ENCODE measurements at regions not wholly inside any gene's neighbourhood (a gene's known extent, or its start where the extent isn't known, plus 50 kb on each side); places are given as distances from the start of the nearest gene placed in this dataset.

- TF ChIP-seq RAD21 (IDR thresholded peaks at IDR 0.05; ENCODE audit: low read depth): no peak
- no peak for TF ChIP-seq EP300 (IDR thresholded peaks at IDR 0.05; ENCODE audit: borderline replicate concordance)
- TF ChIP-seq TEAD4 (IDR thresholded peaks at IDR 0.05): no peak
- TF ChIP-seq, protein P1, sequence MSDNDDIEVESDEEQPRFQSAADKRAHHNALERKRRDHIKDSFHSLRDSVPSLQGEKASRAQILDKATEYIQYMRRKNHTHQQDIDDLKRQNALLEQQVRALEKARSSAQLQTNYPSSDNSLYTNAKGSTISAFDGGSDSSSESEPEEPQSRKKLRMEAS (IDR thresholded peaks at IDR 0.05): no peak
- TF ChIP-seq YY1 (IDR thresholded peaks at IDR 0.05; ENCODE audit: low read depth): no peak
- TF ChIP-seq ZBTB7A (IDR thresholded peaks at IDR 0.05; ENCODE audit: low read depth): no peak
- TF ChIP-seq, protein P2, sequence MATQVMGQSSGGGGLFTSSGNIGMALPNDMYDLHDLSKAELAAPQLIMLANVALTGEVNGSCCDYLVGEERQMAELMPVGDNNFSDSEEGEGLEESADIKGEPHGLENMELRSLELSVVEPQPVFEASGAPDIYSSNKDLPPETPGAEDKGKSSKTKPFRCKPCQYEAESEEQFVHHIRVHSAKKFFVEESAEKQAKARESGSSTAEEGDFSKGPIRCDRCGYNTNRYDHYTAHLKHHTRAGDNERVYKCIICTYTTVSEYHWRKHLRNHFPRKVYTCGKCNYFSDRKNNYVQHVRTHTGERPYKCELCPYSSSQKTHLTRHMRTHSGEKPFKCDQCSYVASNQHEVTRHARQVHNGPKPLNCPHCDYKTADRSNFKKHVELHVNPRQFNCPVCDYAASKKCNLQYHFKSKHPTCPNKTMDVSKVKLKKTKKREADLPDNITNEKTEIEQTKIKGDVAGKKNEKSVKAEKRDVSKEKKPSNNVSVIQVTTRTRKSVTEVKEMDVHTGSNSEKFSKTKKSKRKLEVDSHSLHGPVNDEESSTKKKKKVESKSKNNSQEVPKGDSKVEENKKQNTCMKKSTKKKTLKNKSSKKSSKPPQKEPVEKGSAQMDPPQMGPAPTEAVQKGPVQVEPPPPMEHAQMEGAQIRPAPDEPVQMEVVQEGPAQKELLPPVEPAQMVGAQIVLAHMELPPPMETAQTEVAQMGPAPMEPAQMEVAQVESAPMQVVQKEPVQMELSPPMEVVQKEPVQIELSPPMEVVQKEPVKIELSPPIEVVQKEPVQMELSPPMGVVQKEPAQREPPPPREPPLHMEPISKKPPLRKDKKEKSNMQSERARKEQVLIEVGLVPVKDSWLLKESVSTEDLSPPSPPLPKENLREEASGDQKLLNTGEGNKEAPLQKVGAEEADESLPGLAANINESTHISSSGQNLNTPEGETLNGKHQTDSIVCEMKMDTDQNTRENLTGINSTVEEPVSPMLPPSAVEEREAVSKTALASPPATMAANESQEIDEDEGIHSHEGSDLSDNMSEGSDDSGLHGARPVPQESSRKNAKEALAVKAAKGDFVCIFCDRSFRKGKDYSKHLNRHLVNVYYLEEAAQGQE (IDR thresholded peaks at IDR 0.05; ENCODE audit: low read depth): no peak
- TF ChIP-seq CREB1 (IDR thresholded peaks at IDR 0.05; ENCODE audit: low read depth): no peak
- no peak for TF ChIP-seq NFIC (IDR thresholded peaks at IDR 0.05)
- TF ChIP-seq TAF1 (IDR thresholded peaks at IDR 0.05; ENCODE audit: low read depth): no peak
- TF ChIP-seq, protein P3, sequence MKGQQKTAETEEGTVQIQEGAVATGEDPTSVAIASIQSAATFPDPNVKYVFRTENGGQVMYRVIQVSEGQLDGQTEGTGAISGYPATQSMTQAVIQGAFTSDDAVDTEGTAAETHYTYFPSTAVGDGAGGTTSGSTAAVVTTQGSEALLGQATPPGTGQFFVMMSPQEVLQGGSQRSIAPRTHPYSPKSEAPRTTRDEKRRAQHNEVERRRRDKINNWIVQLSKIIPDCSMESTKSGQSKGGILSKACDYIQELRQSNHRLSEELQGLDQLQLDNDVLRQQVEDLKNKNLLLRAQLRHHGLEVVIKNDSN (IDR thresholded peaks at IDR 0.05): no peak
Measured at GRCh38 chr1:8184301-8184700, 133.6 kb upstream of the SLC45A1 start.

GRCh38 chr1:8182034-8182761, 135.7 kb upstream of the SLC45A1 start:
- 0 out of 2 replicates have a peak, but pooled peaks have one; percentile 27 for TF ChIP-seq TEAD4 (IDR thresholded peaks at IDR 0.05)
- no peak for TF ChIP-seq TAF1 (IDR thresholded peaks at IDR 0.05; ENCODE audit: low read depth)

- no peak for TF ChIP-seq NFIC (IDR thresholded peaks at IDR 0.05)
- no peak for TF ChIP-seq TAF1 (IDR thresholded peaks at IDR 0.05; ENCODE audit: low read depth)
- no peak for TF ChIP-seq TEAD4 (IDR thresholded peaks at IDR 0.05)
- TF ChIP-seq, protein P1 (IDR thresholded peaks at IDR 0.05): no peak
- TF ChIP-seq TCF12 (IDR thresholded peaks at IDR 0.05; ENCODE audit: low read depth): no peak
- TF ChIP-seq RAD21 (IDR thresholded peaks at IDR 0.05; ENCODE audit: low read depth): no peak
- no peak for TF ChIP-seq CREB1 (IDR thresholded peaks at IDR 0.05; ENCODE audit: low read depth)
- no peak for TF ChIP-seq FOXM1 (IDR thresholded peaks at IDR 0.05; ENCODE audit: borderline replicate concordance, low read depth)
- TF ChIP-seq, protein P3 (IDR thresholded peaks at IDR 0.05): no peak
- TF ChIP-seq EGR1 (IDR thresholded peaks at IDR 0.05): no peak
- TF ChIP-seq, protein P2 (IDR thresholded peaks at IDR 0.05; ENCODE audit: low read depth): no peak
- TF ChIP-seq YY1 (IDR thresholded peaks at IDR 0.05; ENCODE audit: low read depth): no peak
- TF ChIP-seq ZBTB7A (IDR thresholded peaks at IDR 0.05; ENCODE audit: low read depth): no peak
- TF ChIP-seq EP300 (IDR thresholded peaks at IDR 0.05; ENCODE audit: borderline replicate concordance): no peak
- no peak for TF ChIP-seq CEBPB (IDR thresholded peaks at IDR 0.05)
Measured at GRCh38 chr1:8179132-8179793, 138.7 kb upstream of the SLC45A1 start.

DNA sequence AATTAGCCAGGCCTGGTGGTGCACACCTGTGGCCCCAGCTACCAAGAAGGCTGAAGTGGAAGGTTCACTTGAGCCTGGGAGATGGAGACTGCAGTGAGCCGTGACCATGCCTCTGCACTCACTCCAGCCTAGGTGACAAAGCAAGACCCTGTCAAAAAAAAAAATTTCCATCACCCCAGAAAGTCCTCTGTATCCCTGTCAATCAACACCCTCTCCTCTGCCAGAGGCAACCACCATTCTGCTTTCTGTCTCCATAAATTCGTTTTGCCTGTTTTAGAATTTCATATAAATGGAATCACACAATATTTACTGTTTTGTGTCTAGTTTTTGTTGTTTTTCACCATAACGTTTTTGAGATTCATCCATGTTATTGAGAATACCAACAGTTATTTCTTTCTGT, 141.6 kb upstream of the SLC45A1 start:
- TF ChIP-seq CREB1 (IDR thresholded peaks at IDR 0.05; ENCODE audit: low read depth) (no peak), YY1 (IDR thresholded peaks at IDR 0.05; ENCODE audit: low read depth) (no peak), TCF12 (IDR thresholded peaks at IDR 0.05; ENCODE audit: low read depth) (no peak), NFIC (IDR thresholded peaks at IDR 0.05) (no peak), ZBTB7A (IDR thresholded peaks at IDR 0.05; ENCODE audit: low read depth) (no peak), RAD21 (IDR thresholded peaks at IDR 0.05; ENCODE audit: low read depth) (no peak), CEBPB (IDR thresholded peaks at IDR 0.05) (no peak)
- TF ChIP-seq, protein P2 (IDR thresholded peaks at IDR 0.05; ENCODE audit: low read depth): no peak

Measured in Ishikawa (cell line).